ACC112 (cell line): ENCODE measurements at regions not wholly inside any gene's neighbourhood (a gene's known extent, or its start where the extent isn't known, plus 50 kb on each side); places are given as distances from the start of the nearest gene placed in this dataset.
"Not testable (repeated sequence)": the region's sequence is repeated elsewhere in the genome, so short reads cannot be mapped to it uniquely, and the experiment has no call there.

Source experiments
- H2AFZ ChIP-seq: fragments of 200-600 bp; sonication (generic); one replicate; pipeline ENCODE4 v1.6.0; 2017; ENCODE audit warnings: antibody characterized with exemption, low read length; ENCODE audit not compliant: unreplicated experiment
- H3K27ac ChIP-seq: fragments of 200-600 bp; sonication (generic); 2 replicates; pipeline ENCODE4 v1.5.1; 2014; ENCODE audit warnings: low read depth, mild to moderate bottlenecking, antibody characterized with exemption, low read length, moderate library complexity
- H3K27me3 ChIP-seq: fragments of 200-600 bp; sonication (generic); 2 replicates; pipeline ENCODE4 v1.6.1; 2014; ENCODE audit warnings: mild to moderate bottlenecking, antibody characterized with exemption, low read length, moderate library complexity, mixed read lengths; ENCODE audit not compliant: insufficient read depth
- H3K36me3 ChIP-seq: fragments of 200-600 bp; sonication (generic); 2 replicates; pipeline ENCODE4 v1.6.1; 2016; ENCODE audit warnings: mild to moderate bottlenecking, antibody characterized with exemption, low read length, moderate library complexity, mixed read lengths; ENCODE audit not compliant: insufficient read depth
- H3K4me1 ChIP-seq: fragments of 200-600 bp; sonication (generic); one replicate; pipeline ENCODE4 v1.6.1; 2016; ENCODE audit warnings: low read length, mixed read lengths; ENCODE audit not compliant: insufficient read depth, unreplicated experiment, control insufficient read depth
- H3K4me3 ChIP-seq: fragments of 200-600 bp; sonication (generic); 2 replicates; pipeline ENCODE4 v1.5.1; 2014; ENCODE audit warnings: mild to moderate bottlenecking, low read depth, low read length
- H3K79me2 ChIP-seq: fragments of 200-600 bp; sonication (generic); one replicate; pipeline ENCODE4 v1.6.0; 2016; ENCODE audit warnings: low read length; ENCODE audit not compliant: control insufficient read depth, unreplicated experiment, insufficient read depth

GRCh38 chr20:47906348-47906660 lies 121.0 kb upstream of the SULF2 start:
- no peak overlapping the region for H3K4me3 ChIP-seq
- H3K36me3 ChIP-seq: no peaks in the 10 kb centered on the region
- no peaks in the 10 kb centered on the region for H3K79me2 ChIP-seq
- no peaks in the 10 kb centered on the region for H3K4me1 ChIP-seq
- H3K27me3 ChIP-seq: peaks cover 5% of the 10 kb centered on the region; the same call in 1 of the 2 replicates
- no peak overlapping the region for H3K27ac ChIP-seq
- H2AFZ ChIP-seq: no peak overlapping the region

GRCh38 chr20:47905628-47906347 lies 120.5 kb upstream of the SULF2 start:
- Histone ChIP-seq H3K4me3 (no peak overlapping the region), H3K27ac (no peak overlapping the region), H3K79me2 (no peaks in the 10 kb centered on the region), H3K27me3 (peaks cover 5% of the 10 kb centered on the region; the same call in 1 of the 2 replicates), H2AFZ (no peak overlapping the region), H3K4me1 (no peaks in the 10 kb centered on the region), H3K36me3 (no peaks in the 10 kb centered on the region)

GRCh38 chr20:47903009-47903408 lies 117.7 kb upstream of the SULF2 start:
- H2AFZ ChIP-seq, H3K4me3 ChIP-seq, H3K27me3 ChIP-seq, H3K27ac ChIP-seq, H3K4me1 ChIP-seq, H3K79me2 ChIP-seq, H3K36me3 ChIP-seq: not testable (repeated sequence)

- not testable (repeated sequence) for H3K4me3 ChIP-seq, H3K79me2 ChIP-seq, H3K36me3 ChIP-seq, H2AFZ ChIP-seq, H3K27ac ChIP-seq, H3K27me3 ChIP-seq, H3K4me1 ChIP-seq
Observed at GRCh38 chr20:47899313-47899712, 114.0 kb upstream of the SULF2 start.

GRCh38 chr20:47897461-47897860 lies 112.2 kb upstream of the SULF2 start:
- Histone ChIP-seq H3K4me3 (no peak overlapping the region), H3K27me3 (no peaks in the 10 kb centered on the region), H3K36me3 (no peaks in the 10 kb centered on the region), H3K79me2 (no peaks in the 10 kb centered on the region), H3K27ac (no peak overlapping the region), H3K4me1 (no peaks in the 10 kb centered on the region), H2AFZ (no peak overlapping the region)

- H3K4me1 ChIP-seq, H3K27ac ChIP-seq, H3K27me3 ChIP-seq, H3K79me2 ChIP-seq, H3K36me3 ChIP-seq, H3K4me3 ChIP-seq, H2AFZ ChIP-seq: not testable (repeated sequence)
Observed at GRCh38 chr20:47892681-47893080, 107.4 kb upstream of the SULF2 start.

GRCh38 chr20:47890708-47891107 lies 105.4 kb upstream of the SULF2 start:
- H3K4me1 ChIP-seq, H3K27me3 ChIP-seq, H3K79me2 ChIP-seq, H3K36me3 ChIP-seq, H3K27ac ChIP-seq, H2AFZ ChIP-seq, H3K4me3 ChIP-seq: not testable (repeated sequence)

- not testable (repeated sequence) for H3K27me3 ChIP-seq, H3K79me2 ChIP-seq, H3K4me3 ChIP-seq, H3K4me1 ChIP-seq, H3K36me3 ChIP-seq, H3K27ac ChIP-seq, H2AFZ ChIP-seq
Observed at GRCh38 chr20:47889751-47890150, 104.5 kb upstream of the SULF2 start.

- no peak overlapping the region for H2AFZ ChIP-seq
- no peaks in the 10 kb centered on the region for H3K79me2 ChIP-seq
- H3K36me3 ChIP-seq: no peaks in the 10 kb centered on the region
Observed at GRCh38 chr20:47888351-47888750, 103.1 kb upstream of the SULF2 start.

GRCh38 chr20:47887477-47888080 lies 102.3 kb upstream of the SULF2 start:
- Histone ChIP-seq H3K27me3 (no peaks in the 10 kb centered on the region), H2AFZ (no peak overlapping the region), H3K36me3 (no peaks in the 10 kb centered on the region), H3K79me2 (no peaks in the 10 kb centered on the region), H3K4me1 (no peaks in the 10 kb centered on the region), H3K4me3 (no peak overlapping the region), H3K27ac (no peak overlapping the region)

More at GRCh38 chr20:47888351-47888750, 103.1 kb upstream of the SULF2 start:
- no peaks in the 10 kb centered on the region for H3K4me1 ChIP-seq
- H3K4me3 ChIP-seq: no peak overlapping the region
- H3K27ac ChIP-seq: no peak overlapping the region
- no peaks in the 10 kb centered on the region for H3K27me3 ChIP-seq

GRCh38 chr20:47887064-47887463 lies 101.8 kb upstream of the SULF2 start:
- Histone ChIP-seq H2AFZ (no peak overlapping the region), H3K27me3 (no peaks in the 10 kb centered on the region), H3K4me3 (no peak overlapping the region), H3K36me3 (no peaks in the 10 kb centered on the region), H3K4me1 (no peaks in the 10 kb centered on the region), H3K79me2 (no peaks in the 10 kb centered on the region), H3K27ac (no peak overlapping the region)
